Fibroblast of pulmonary artery (primary cell): ENCODE measurements at regions not wholly inside any gene's neighbourhood (a gene's known extent, or its start where the extent isn't known, plus 50 kb on each side); places are given as distances from the start of the nearest gene placed in this dataset.

Source experiments
- DNase-seq: peaks from one replicate; pipeline ENCODE4 v3.0.0-alpha.2; 2010; ENCODE audit warnings: low read depth
- H3K4me3 ChIP-seq: replicated peaks from 2 replicates; pipeline ENCODE4 v1.5.1; 2011; ENCODE audit warnings: low read depth, mild to moderate bottlenecking, control low read depth, low read length, moderate library complexity
- CTCF ChIP-seq: IDR thresholded peaks from 2 replicates; pipeline ENCODE4 v1.5.1; 2011; ENCODE audit warnings: mild to moderate bottlenecking, control low read depth, low read length, inconsistent platforms; ENCODE audit errors: missing control alignments

- DNase-seq: peak; percentile 54
- TF ChIP-seq CTCF: no peak
Observed at GRCh38 chr1:232524056-232524455, 105.9 kb downstream of the SIPA1L2 start.

GRCh38 chr1:232522189-232522588 is 107.7 kb downstream of the SIPA1L2 start:
- no peak for DNase-seq
- no peak for TF ChIP-seq CTCF
- H3K4me3 ChIP-seq: no peak overlapping the region

More at GRCh38 chr1:232524056-232524455, 105.9 kb downstream of the SIPA1L2 start:
- H3K4me3 ChIP-seq: no peak overlapping the region

GRCh38 chr1:232521660-232522059 is 108.3 kb downstream of the SIPA1L2 start:
- no peak for TF ChIP-seq CTCF
- H3K4me3 ChIP-seq: no peak overlapping the region
- DNase-seq: no peak

GRCh38 chr1:232519186-232519585 is 110.7 kb downstream of the SIPA1L2 start:
- no peak overlapping the region for H3K4me3 ChIP-seq
- DNase-seq: no peak
- no peak for TF ChIP-seq CTCF

- no peak overlapping the region for H3K4me3 ChIP-seq
- TF ChIP-seq CTCF: no peak
- no peak for DNase-seq
Observed at GRCh38 chr1:232518349-232518748, 111.6 kb downstream of the SIPA1L2 start.

GRCh38 chr1:232517204-232517603 is 112.7 kb downstream of the SIPA1L2 start:
- no peak for TF ChIP-seq CTCF
- no peak for DNase-seq
- H3K4me3 ChIP-seq: no peak overlapping the region

- TF ChIP-seq CTCF: no peak
- no peak overlapping the region for H3K4me3 ChIP-seq
- no peak for DNase-seq
Observed at GRCh38 chr1:232515706-232516105, 114.2 kb downstream of the SIPA1L2 start.
